AG09319 (cell line): ENCODE measurements at regions not wholly inside any gene's neighbourhood (a gene's known extent, or its start where the extent isn't known, plus 50 kb on each side); places are given as distances from the start of the nearest gene placed in this dataset.

Experiments used
- DNase-seq: peaks from one replicate; pipeline ENCODE4 v3.0.0-alpha.2; 2010; ENCODE audit warnings: low read depth; ENCODE audit errors: extremely low read depth
- CTCF ChIP-seq: IDR thresholded peaks from 2 replicates; pipeline ENCODE4 v1.5.1; 2011; ENCODE audit warnings: low read depth, mild to moderate bottlenecking, inconsistent platforms, low read length, moderate library complexity

GRCh38 chr11:91922846-91923245 is 301.8 kb upstream of the FAT3 start:
- no peak for TF ChIP-seq CTCF
- DNase-seq, result no peak

- DNase-seq, result no peak
- no peak for TF ChIP-seq CTCF
Measured at GRCh38 chr11:91921974-91922373, 302.6 kb upstream of the FAT3 start.

- no peak for TF ChIP-seq CTCF
- no peak for DNase-seq
Measured at GRCh38 chr11:91913407-91913806, 311.2 kb upstream of the FAT3 start.

GRCh38 chr11:91912322-91912721 is 312.3 kb upstream of the FAT3 start:
- TF ChIP-seq CTCF, result no peak
- no peak for DNase-seq

GRCh38 chr11:91906871-91907624 is 317.6 kb upstream of the FAT3 start:
- TF ChIP-seq CTCF, result no peak
- DNase-seq, result no peak

- TF ChIP-seq CTCF, result no peak
Measured at GRCh38 chr11:91904792-91905785, 319.5 kb upstream of the FAT3 start.

GRCh38 chr11:91902312-91902711 is 322.3 kb upstream of the FAT3 start:
- TF ChIP-seq CTCF, result no peak
- DNase-seq, result no peak

More at GRCh38 chr11:91904792-91905785, 319.5 kb upstream of the FAT3 start:
- DNase-seq, result no peak
